ENCODE measurements at regions not wholly inside any gene's neighbourhood (a gene's known extent, or its start where the extent isn't known, plus 50 kb on each side); places are given as distances from the start of the nearest gene placed in this dataset.

GRCh38 chr5:115391780-115392179 lies 95.3 kb upstream of the CCDC112 start:
- TF ChIP-seq YY1 (IDR thresholded peaks at IDR 0.05) (peak; percentile 28), JUND (IDR thresholded peaks at IDR 0.05) (no peak), HNF4A (conservative IDR thresholded peaks at IDR 0.05) (peak; percentile 85 to 86), SP1 (IDR thresholded peaks at IDR 0.05) (peak; percentile 55), FOXA1 (IDR thresholded peaks at IDR 0.05) (no peak), RAD21 (IDR thresholded peaks at IDR 0.05) (peak; percentile 22 to 48), HNF4G (IDR thresholded peaks at IDR 0.05) (peak; percentile 63), RXRA (IDR thresholded peaks at IDR 0.05) (peak; percentile 44 to 51)
- TF ChIP-seq, protein P1, sequence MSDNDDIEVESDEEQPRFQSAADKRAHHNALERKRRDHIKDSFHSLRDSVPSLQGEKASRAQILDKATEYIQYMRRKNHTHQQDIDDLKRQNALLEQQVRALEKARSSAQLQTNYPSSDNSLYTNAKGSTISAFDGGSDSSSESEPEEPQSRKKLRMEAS (IDR thresholded peaks at IDR 0.05) = no peak
- Histone ChIP-seq H3K9me3 (ENCODE audit: control insufficient read depth in 4 of 4, low read length in 3 of 4) (no peaks in the 10 kb centered on the region), H3K9ac (ENCODE audit: low read depth in 1 of 2, low read length in 2 of 2) (no peak overlapping the region), H3K4me3 (ENCODE audit: low read depth in 1 of 3, low read length in 3 of 3) (no peak overlapping the region), H3K27ac (ENCODE audit: low read depth in 1 of 2, low read length in 2 of 2) (no peak overlapping the region), H3K4me1 (ENCODE audit: control insufficient read depth in 4 of 4, insufficient read depth in 4 of 4, low read length in 3 of 4) (peaks cover 0 to 10% (median 4%) of the 10 kb centered on the region in 4 donors), H3K36me3 (ENCODE audit: control insufficient read depth in 4 of 4, insufficient read depth in 3 of 4, low read depth in 1 of 4, low read length in 3 of 4) (no peaks in the 10 kb centered on the region), H3K27me3 (ENCODE audit: control insufficient read depth in 4 of 4, insufficient read depth in 4 of 4, low read length in 3 of 4) (no peaks in the 10 kb centered on the region)
- WGBS = 60% methylated on average over 5 of the region's 5 CpGs
- no peak for DNase-seq (ENCODE audit: low spot score)

GRCh38 chr5:115389799-115390382 lies 93.4 kb upstream of the CCDC112 start:
- WGBS = 92% methylated on average over 15 of the region's 15 CpGs
- no peaks in the 10 kb centered on the region for H3K27me3 ChIP-seq (ENCODE audit: control insufficient read depth in 4 of 4, insufficient read depth in 4 of 4, low read length in 3 of 4)
- H3K9ac ChIP-seq (ENCODE audit: low read depth in 1 of 2, low read length in 2 of 2) = no peak overlapping the region
- H3K27ac ChIP-seq (ENCODE audit: low read depth in 1 of 2, low read length in 2 of 2) = no peak overlapping the region
- no peaks in the 10 kb centered on the region for H3K9me3 ChIP-seq (ENCODE audit: control insufficient read depth in 4 of 4, low read length in 3 of 4)
- no peaks in the 10 kb centered on the region for H3K36me3 ChIP-seq (ENCODE audit: control insufficient read depth in 4 of 4, insufficient read depth in 3 of 4, low read depth in 1 of 4, low read length in 3 of 4)
- DNase-seq (ENCODE audit: low spot score) = no peak
- no peak overlapping the region for H3K4me3 ChIP-seq (ENCODE audit: low read depth in 1 of 3, low read length in 3 of 3)
- H3K4me1 ChIP-seq (ENCODE audit: control insufficient read depth in 4 of 4, insufficient read depth in 4 of 4, low read length in 3 of 4) = peaks cover 0 to 10% (median 4%) of the 10 kb centered on the region in 4 donors
- TF ChIP-seq RXRA (IDR thresholded peaks at IDR 0.05) = no peak
- TF ChIP-seq GABPA (IDR thresholded peaks at IDR 0.05 in 1 of 2, conservative IDR thresholded peaks at IDR 0.05 in 1 of 2) = no peak
- no peak for TF ChIP-seq EGR1 (IDR thresholded peaks at IDR 0.05; ENCODE audit: low read depth in 2 of 2)
- TF ChIP-seq NR2F2 (IDR thresholded peaks at IDR 0.05) = no peak
- TF ChIP-seq FOXA1 (IDR thresholded peaks at IDR 0.05) = no peak
- TF ChIP-seq, protein P2, sequence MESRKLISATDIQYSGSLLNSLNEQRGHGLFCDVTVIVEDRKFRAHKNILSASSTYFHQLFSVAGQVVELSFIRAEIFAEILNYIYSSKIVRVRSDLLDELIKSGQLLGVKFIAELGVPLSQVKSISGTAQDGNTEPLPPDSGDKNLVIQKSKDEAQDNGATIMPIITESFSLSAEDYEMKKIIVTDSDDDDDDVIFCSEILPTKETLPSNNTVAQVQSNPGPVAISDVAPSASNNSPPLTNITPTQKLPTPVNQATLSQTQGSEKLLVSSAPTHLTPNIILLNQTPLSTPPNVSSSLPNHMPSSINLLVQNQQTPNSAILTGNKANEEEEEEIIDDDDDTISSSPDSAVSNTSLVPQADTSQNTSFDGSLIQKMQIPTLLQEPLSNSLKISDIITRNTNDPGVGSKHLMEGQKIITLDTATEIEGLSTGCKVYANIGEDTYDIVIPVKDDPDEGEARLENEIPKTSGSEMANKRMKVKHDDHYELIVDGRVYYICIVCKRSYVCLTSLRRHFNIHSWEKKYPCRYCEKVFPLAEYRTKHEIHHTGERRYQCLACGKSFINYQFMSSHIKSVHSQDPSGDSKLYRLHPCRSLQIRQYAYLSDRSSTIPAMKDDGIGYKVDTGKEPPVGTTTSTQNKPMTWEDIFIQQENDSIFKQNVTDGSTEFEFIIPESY (IDR thresholded peaks at IDR 0.05) = no peak
- no peak for TF ChIP-seq RAD21 (IDR thresholded peaks at IDR 0.05)
- TF ChIP-seq, protein P3, sequence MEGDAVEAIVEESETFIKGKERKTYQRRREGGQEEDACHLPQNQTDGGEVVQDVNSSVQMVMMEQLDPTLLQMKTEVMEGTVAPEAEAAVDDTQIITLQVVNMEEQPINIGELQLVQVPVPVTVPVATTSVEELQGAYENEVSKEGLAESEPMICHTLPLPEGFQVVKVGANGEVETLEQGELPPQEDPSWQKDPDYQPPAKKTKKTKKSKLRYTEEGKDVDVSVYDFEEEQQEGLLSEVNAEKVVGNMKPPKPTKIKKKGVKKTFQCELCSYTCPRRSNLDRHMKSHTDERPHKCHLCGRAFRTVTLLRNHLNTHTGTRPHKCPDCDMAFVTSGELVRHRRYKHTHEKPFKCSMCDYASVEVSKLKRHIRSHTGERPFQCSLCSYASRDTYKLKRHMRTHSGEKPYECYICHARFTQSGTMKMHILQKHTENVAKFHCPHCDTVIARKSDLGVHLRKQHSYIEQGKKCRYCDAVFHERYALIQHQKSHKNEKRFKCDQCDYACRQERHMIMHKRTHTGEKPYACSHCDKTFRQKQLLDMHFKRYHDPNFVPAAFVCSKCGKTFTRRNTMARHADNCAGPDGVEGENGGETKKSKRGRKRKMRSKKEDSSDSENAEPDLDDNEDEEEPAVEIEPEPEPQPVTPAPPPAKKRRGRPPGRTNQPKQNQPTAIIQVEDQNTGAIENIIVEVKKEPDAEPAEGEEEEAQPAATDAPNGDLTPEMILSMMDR (IDR thresholded peaks at IDR 0.05; ENCODE audit: low read depth, low read length, missing input control) = no peak
- TF ChIP-seq YY1 (IDR thresholded peaks at IDR 0.05) = no peak
- no peak for TF ChIP-seq HNF4A (conservative IDR thresholded peaks at IDR 0.05)
- TF ChIP-seq, protein P4, sequence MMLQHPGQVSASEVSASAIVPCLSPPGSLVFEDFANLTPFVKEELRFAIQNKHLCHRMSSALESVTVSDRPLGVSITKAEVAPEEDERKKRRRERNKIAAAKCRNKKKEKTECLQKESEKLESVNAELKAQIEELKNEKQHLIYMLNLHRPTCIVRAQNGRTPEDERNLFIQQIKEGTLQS (IDR thresholded peaks at IDR 0.05) = no peak
- no peak for TF ChIP-seq FOXA2 (IDR thresholded peaks at IDR 0.05)
- no peak for TF ChIP-seq HNF4G (IDR thresholded peaks at IDR 0.05)
- no peak for TF ChIP-seq SP1 (IDR thresholded peaks at IDR 0.05)

All from liver (tissue), 8 donors.